A549 (cell line): ENCODE measurements at regions not wholly inside any gene's neighbourhood (a gene's known extent, or its start where the extent isn't known, plus 50 kb on each side); places are given as distances from the start of the nearest gene placed in this dataset.

ENCODE experiments used
- ATAC-seq, 2 experiments: fragments of 200-7000 bp in 1 of 2; fragments of >200 bp in 1 of 2; cut with Nextera tagmentation in 1 of 2; cut with Tn5 transposase in 1 of 2; 3 replicates each; pipeline versions ENCODE4 v1.8.0 to v1.9.1; 2018 to 2020; ENCODE audit warnings: mild to moderate bottlenecking in 1 of 2, moderate library complexity in 1 of 2
- CTCF ChIA-PET: fragments of 300-600 bp; sonication (Branson Sonifier 250); formaldehyde crosslinking; extraction: SDS; loops from one replicate; lab custom pipeline; 2021; ENCODE audit warnings: antibody characterized with exemption, inconsistent platforms; lab: Yijun Ruan, JAX
- POLR2A ChIA-PET: fragments of 350-600 bp; formaldehyde crosslinking; extraction: SDS; loops from one replicate; lab custom pipeline; 2021; ENCODE audit warnings: antibody characterized with exemption, inconsistent platforms; lab: Yijun Ruan, JAX
- DNase-seq, 2 experiments: peaks; one replicate each; pipeline versions ENCODE4 v3.0.0 to v3.0.0-alpha.2; 2011 to 2016; ENCODE audit warnings: low read depth in 1 of 2, low spot score in 1 of 2
- FAIRE-seq: peaks from 2 replicates; lab custom pipeline; 2011; peaks lifted over from hg19 to GRCh38; lab: Jason Lieb, UNC
- H3K27ac ChIP-seq, 2 experiments: fragments of >200 bp; sonication (Bioruptor Twin); formaldehyde crosslinking; 3 replicates each; pipeline ENCODE4 v1.5.1; 2016 to 2017
- H3K4me1 ChIP-seq: fragments of >200 bp; sonication (Bioruptor Twin); formaldehyde crosslinking; 3 replicates; pipeline ENCODE4 v1.6.1; 2016
- H3K4me2 ChIP-seq: fragments of >200 bp; sonication (Bioruptor Twin); formaldehyde crosslinking; 3 replicates; pipeline ENCODE4 v1.6.1; 2016
- H3K4me3 ChIP-seq: fragments of >200 bp; sonication (Bioruptor Twin); formaldehyde crosslinking; 3 replicates; pipeline ENCODE4 v1.5.1; 2016
- H3K9me3 ChIP-seq: fragments of >200 bp; sonication (Bioruptor Twin); formaldehyde crosslinking; 3 replicates; pipeline ENCODE4 v1.6.1; 2016
- BHLHE40 ChIP-seq: IDR thresholded peaks from 2 replicates; pipeline ENCODE4 v1.6.1; 2012; ENCODE audit warnings: low read depth, low read length, inconsistent platforms
- CHD4 ChIP-seq: fragments of 200-600 bp; sonication (generic); IDR thresholded peaks from 2 replicates; pipeline ENCODE4 v1.6.1; 2016; ENCODE audit warnings: antibody characterized with exemption, mild to moderate bottlenecking, borderline replicate concordance
- EHF ChIP-seq: fragments of 250-450 bp; sonication (Bioruptor Pico); IDR thresholded peaks from 2 replicates; pipeline ENCODE4 v1.5.0; 2020; ENCODE audit warnings: mild to moderate bottlenecking
- EHMT2 ChIP-seq: fragments of 200-600 bp; sonication (generic); IDR thresholded peaks from 2 replicates; pipeline ENCODE4 v1.6.1; 2016; ENCODE audit warnings: antibody characterized with exemption, low read depth, mild to moderate bottlenecking, moderate library complexity
- ESRRA ChIP-seq: fragments of 150-350 bp; IDR thresholded peaks from 2 replicates; pipeline ENCODE4 v1.6.1; 2014; ENCODE audit warnings: mild to moderate bottlenecking, low read length, borderline replicate concordance
- FOXS1 ChIP-seq: fragments of 250-450 bp; sonication (Bioruptor Pico); IDR thresholded peaks from 2 replicates; pipeline ENCODE4 v1.5.0; 2020; ENCODE audit warnings: mild to moderate bottlenecking, moderate library complexity
- GATA3 ChIP-seq: IDR thresholded peaks from 2 replicates; pipeline ENCODE4 v1.6.1; 2012; ENCODE audit warnings: borderline replicate concordance
- HDAC2 ChIP-seq: fragments of 200-600 bp; sonication (generic); IDR thresholded peaks from 2 replicates; pipeline ENCODE4 v1.6.1; 2016
- HOXB5 ChIP-seq: fragments of 250-450 bp; sonication (Bioruptor Pico); IDR thresholded peaks from 2 replicates; pipeline ENCODE4 v1.5.0; 2020; ENCODE audit warnings: mild to moderate bottlenecking, moderate library complexity
- JUN ChIP-seq, 2 experiments: fragments of >200 bp; sonication (Bioruptor Twin); formaldehyde crosslinking; IDR thresholded peaks; 2 replicates in 1 of 2; 3 replicates in 1 of 2; pipeline ENCODE4 v1.6.1; 2016 to 2017
- KDM5A ChIP-seq: fragments of 200-600 bp; sonication (generic); IDR thresholded peaks from 2 replicates; pipeline ENCODE4 v1.6.1; 2016; ENCODE audit warnings: antibody characterized with exemption, mild to moderate bottlenecking
- MAFK ChIP-seq: fragments of 450-650 bp; IDR thresholded peaks from 2 replicates; pipeline ENCODE4 v1.6.1; 2014; ENCODE audit not compliant: partially characterized antibody
- NFE2L2 ChIP-seq: fragments of 150-350 bp; conservative IDR thresholded peaks from 2 replicates; pipeline ENCODE4 v1.6.1; 2014; ENCODE audit warnings: low read length
- NR3C1 ChIP-seq: fragments of >200 bp; sonication (Bioruptor Twin); formaldehyde crosslinking; IDR thresholded peaks from 3 replicates; pipeline ENCODE4 v1.6.1; 2017
- POLR2A ChIP-seq: IDR thresholded peaks from 2 replicates; pipeline ENCODE4 v1.6.1; 2012; ENCODE audit warnings: mild to moderate bottlenecking, low read length
- POLR2AphosphoS2 ChIP-seq: conservative IDR thresholded peaks from 2 replicates; pipeline ENCODE4 v1.6.1; 2012; ENCODE audit warnings: low read length, improper control_type of control experiment, inconsistent platforms
- RARB ChIP-seq: fragments of 250-450 bp; sonication (Bioruptor Pico); IDR thresholded peaks from 2 replicates; pipeline ENCODE4 v1.8.0; 2021; ENCODE audit warnings: mild to moderate bottlenecking, moderate library complexity
- RNF2 ChIP-seq: fragments of 200-600 bp; sonication (generic); IDR thresholded peaks from 2 replicates; pipeline ENCODE4 v1.6.1; 2016; ENCODE audit warnings: low read depth, mild to moderate bottlenecking, antibody characterized with exemption, moderate library complexity, borderline replicate concordance
- SREBF2 ChIP-seq: fragments of 450-650 bp; IDR thresholded peaks from 2 replicates; pipeline ENCODE4 v1.6.1; 2014; ENCODE audit warnings: mild to moderate bottlenecking, moderate library complexity
- ZNF302 ChIP-seq: fragments of 250-450 bp; sonication (Bioruptor Pico); IDR thresholded peaks from 2 replicates; pipeline ENCODE4 v1.9.0; 2021; ENCODE audit warnings: inconsistent platforms, mild to moderate bottlenecking, moderate library complexity
- ZSCAN20 ChIP-seq: fragments of 250-450 bp; sonication (Bioruptor Pico); IDR thresholded peaks from 2 replicates; pipeline ENCODE4 v1.8.0; 2022; ENCODE audit warnings: mild to moderate bottlenecking, moderate library complexity
- WGBS: methylation state at CpG from one replicate; pipeline ENCODE4 v1.1.6; 2017; ENCODE audit errors: missing lambda C conversion rate; 5-methylcytosine and 5-hydroxymethylcytosine counted together
- TF ChIP-seq, protein P1 (sequence below): fragments of >200 bp; sonication (Bioruptor Twin); formaldehyde crosslinking; IDR thresholded peaks from 3 replicates; pipeline ENCODE4 v1.6.1; 2016
- TF ChIP-seq, protein P2 (sequence below): IDR thresholded peaks from 2 replicates; pipeline ENCODE4 v1.6.1; 2012; ENCODE audit warnings: low read depth, borderline replicate concordance
- TF ChIP-seq, protein P3 (sequence below): fragments of 250-450 bp; sonication (Bioruptor Pico); IDR thresholded peaks from 2 replicates; pipeline ENCODE4 v1.5.0; 2021; ENCODE audit warnings: mild to moderate bottlenecking, moderate library complexity, borderline replicate concordance
- TF ChIP-seq, protein P4 (sequence below): fragments of >200 bp; sonication (Bioruptor Twin); formaldehyde crosslinking; IDR thresholded peaks from 2 replicates; pipeline ENCODE4 v1.6.1; 2016
- TF ChIP-seq, protein P5 (sequence below): fragments of 250-450 bp; sonication (Bioruptor Pico); IDR thresholded peaks from 2 replicates; pipeline ENCODE4 v1.5.0; 2020; ENCODE audit warnings: low read depth, mild to moderate bottlenecking, moderate library complexity

DNA sequence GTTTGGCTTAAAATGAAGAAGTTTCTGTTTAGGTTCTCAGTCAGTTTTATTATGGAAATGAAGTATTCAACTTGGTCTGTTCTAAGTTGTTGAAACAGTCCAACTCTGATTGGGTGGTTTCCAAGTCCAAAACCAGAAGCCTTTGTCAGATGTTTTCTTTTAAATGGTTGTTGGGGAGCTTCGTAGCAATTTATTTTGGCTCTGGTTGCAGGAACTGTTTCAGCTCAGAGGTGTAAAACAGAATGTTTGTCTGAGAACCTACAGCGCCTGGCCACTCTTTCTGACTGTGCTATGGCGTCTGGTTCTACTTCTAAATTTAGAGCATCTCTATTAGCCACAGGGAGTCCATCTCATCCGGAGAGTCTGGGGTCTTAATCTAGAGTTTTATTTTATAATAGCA lies 582.6 kb upstream of the TMPRSS15 start:
- ATAC-seq (no peak), DNase-seq (no peak), FAIRE-seq (no peak)
- no peak overlapping the region for H3K4me3 ChIP-seq
- WGBS: 10% methylated on average over 4 of the region's 4 CpGs
- no peak overlapping the region for H3K27ac ChIP-seq
- H3K9me3 ChIP-seq: no peaks in the 10 kb centered on the region
- no peak for TF ChIP-seq RARB (CRISPR knock-in tag)
- TF ChIP-seq MAFK: no peak
- TF ChIP-seq NR3C1: no peak
- TF ChIP-seq ESRRA: no peak
- TF ChIP-seq, protein P1, sequence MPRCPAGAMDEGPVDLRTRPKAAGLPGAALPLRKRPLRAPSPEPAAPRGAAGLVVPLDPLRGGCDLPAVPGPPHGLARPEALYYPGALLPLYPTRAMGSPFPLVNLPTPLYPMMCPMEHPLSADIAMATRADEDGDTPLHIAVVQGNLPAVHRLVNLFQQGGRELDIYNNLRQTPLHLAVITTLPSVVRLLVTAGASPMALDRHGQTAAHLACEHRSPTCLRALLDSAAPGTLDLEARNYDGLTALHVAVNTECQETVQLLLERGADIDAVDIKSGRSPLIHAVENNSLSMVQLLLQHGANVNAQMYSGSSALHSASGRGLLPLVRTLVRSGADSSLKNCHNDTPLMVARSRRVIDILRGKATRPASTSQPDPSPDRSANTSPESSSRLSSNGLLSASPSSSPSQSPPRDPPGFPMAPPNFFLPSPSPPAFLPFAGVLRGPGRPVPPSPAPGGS: no peak
- no peak for TF ChIP-seq GATA3
- no peak for TF ChIP-seq JUN (IDR thresholded peaks at IDR 0.05)
- TF ChIP-seq EHMT2: no peak
- TF ChIP-seq SREBF2: no peak
- no peak for TF ChIP-seq EHF (CRISPR knock-in tag)
- no peak for TF ChIP-seq POLR2AphosphoS2
- TF ChIP-seq, protein P2, sequence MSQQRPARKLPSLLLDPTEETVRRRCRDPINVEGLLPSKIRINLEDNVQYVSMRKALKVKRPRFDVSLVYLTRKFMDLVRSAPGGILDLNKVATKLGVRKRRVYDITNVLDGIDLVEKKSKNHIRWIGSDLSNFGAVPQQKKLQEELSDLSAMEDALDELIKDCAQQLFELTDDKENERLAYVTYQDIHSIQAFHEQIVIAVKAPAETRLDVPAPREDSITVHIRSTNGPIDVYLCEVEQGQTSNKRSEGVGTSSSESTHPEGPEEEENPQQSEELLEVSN: no peak
- TF ChIP-seq HDAC2: no peak
- TF ChIP-seq, protein P3, sequence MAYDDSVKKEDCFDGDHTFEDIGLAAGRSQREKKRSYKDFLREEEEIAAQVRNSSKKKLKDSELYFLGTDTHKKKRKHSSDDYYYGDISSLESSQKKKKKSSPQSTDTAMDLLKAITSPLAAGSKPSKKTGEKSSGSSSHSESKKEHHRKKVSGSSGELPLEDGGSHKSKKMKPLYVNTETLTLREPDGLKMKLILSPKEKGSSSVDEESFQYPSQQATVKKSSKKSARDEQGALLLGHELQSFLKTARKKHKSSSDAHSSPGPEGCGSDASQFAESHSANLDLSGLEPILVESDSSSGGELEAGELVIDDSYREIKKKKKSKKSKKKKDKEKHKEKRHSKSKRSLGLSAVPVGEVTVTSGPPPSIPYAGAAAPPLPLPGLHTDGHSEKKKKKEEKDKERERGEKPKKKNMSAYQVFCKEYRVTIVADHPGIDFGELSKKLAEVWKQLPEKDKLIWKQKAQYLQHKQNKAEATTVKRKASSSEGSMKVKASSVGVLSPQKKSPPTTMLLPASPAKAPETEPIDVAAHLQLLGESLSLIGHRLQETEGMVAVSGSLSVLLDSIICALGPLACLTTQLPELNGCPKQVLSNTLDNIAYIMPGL (CRISPR knock-in tag): no peak
- TF ChIP-seq BHLHE40: no peak
- TF ChIP-seq NFE2L2: no peak
- TF ChIP-seq POLR2A: no peak
- no peaks in the 10 kb centered on the region for H3K4me1 ChIP-seq
- ChIA-PET CTCF (no interaction called here), POLR2A (no interaction called here)
- H3K4me2 ChIP-seq: no peak overlapping the region

DNA sequence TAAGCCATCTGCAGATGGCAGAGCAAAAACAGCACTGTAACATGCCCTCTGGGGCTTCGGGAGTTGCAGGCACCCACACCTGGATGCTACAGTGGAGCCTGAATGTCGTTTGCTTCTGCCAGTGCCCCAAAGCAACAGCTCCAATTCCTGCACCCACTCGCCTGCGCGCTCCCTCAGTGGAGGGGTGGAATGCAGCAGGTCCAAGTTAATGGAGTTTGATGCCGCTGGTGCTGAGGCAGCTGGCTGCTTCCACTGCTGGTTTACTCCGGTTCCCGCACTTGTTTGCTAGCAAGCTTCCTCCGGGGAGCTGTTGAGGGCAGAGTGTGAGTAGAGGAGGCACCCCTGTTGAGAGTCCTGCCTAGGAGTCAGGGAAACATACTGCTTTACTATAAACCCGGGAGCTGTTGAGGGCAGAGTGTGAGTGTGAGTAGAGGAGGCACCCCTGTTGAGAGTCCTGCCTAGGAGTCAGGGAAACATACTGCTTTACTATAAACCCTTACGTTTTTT lies 584.0 kb upstream of the TMPRSS15 start:
- Histone ChIP-seq H3K9me3 (no peaks in the 10 kb centered on the region), H3K4me1 (no peaks in the 10 kb centered on the region), H3K4me2 (no peak overlapping the region), H3K27ac (no peak overlapping the region), H3K4me3 (no peak overlapping the region)
- TF ChIP-seq KDM5A: no peak
- TF ChIP-seq FOXS1 (CRISPR knock-in tag): no peak
- TF ChIP-seq, protein P4, sequence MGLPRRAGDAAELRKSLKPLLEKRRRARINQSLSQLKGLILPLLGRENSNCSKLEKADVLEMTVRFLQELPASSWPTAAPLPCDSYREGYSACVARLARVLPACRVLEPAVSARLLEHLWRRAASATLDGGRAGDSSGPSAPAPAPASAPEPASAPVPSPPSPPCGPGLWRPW: no peak
- no peak for TF ChIP-seq BHLHE40
- TF ChIP-seq POLR2A: no peak
- TF ChIP-seq CHD4: no peak
- TF ChIP-seq EHMT2: no peak
- no peak for TF ChIP-seq RNF2
- no peak for TF ChIP-seq MAFK
- TF ChIP-seq ZNF302 (CRISPR knock-in tag): no peak
- TF ChIP-seq HOXB5 (CRISPR knock-in tag): no peak
- TF ChIP-seq, protein P5, sequence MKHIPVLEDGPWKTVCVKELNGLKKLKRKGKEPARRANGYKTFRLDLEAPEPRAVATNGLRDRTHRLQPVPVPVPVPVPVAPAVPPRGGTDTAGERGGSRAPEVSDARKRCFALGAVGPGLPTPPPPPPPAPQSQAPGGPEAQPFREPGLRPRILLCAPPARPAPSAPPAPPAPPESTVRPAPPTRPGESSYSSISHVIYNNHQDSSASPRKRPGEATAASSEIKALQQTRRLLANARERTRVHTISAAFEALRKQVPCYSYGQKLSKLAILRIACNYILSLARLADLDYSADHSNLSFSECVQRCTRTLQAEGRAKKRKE (CRISPR knock-in tag): no peak
- no peak for TF ChIP-seq HDAC2
- TF ChIP-seq, protein P2: no peak
- no peak for TF ChIP-seq ZSCAN20
- TF ChIP-seq, protein P3 (CRISPR knock-in tag): no peak
- 36% methylated on average over 6 of the region's 11 CpGs for WGBS
- ChIA-PET CTCF (no interaction called here), POLR2A (no interaction called here)
- FAIRE-seq: no peak
- no peak for DNase-seq
- no peak for ATAC-seq
